ENCODE measurements at regions not wholly inside any gene's neighbourhood (a gene's known extent, or its start where the extent isn't known, plus 50 kb on each side); places are given as distances from the start of the nearest gene placed in this dataset.
"Not testable (repeated sequence)": the region's sequence is repeated elsewhere in the genome, so short reads cannot be mapped to it uniquely, and the experiment has no call there.

DNA sequence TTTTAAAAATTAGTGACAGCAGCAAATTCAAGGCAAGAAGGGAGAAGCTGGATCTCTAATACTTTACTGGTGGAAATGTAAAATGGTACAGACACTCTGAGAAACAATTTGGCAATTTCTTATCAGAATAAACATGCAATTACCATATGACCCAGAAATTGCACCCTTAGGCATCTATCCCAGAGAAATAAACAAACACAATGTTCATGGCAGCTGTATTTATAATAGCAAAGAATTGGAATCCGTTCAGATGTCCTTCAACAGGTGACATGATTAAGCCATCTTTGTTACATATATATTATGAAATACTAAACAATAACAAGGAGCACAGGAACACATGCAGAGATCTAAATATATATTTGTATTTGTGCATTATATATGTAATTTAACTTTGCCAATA is 756.5 kb downstream of the SLITRK1 start:
- intact Hi-C loops (cut with micrococcal nuclease) = no loop called here

DNA sequence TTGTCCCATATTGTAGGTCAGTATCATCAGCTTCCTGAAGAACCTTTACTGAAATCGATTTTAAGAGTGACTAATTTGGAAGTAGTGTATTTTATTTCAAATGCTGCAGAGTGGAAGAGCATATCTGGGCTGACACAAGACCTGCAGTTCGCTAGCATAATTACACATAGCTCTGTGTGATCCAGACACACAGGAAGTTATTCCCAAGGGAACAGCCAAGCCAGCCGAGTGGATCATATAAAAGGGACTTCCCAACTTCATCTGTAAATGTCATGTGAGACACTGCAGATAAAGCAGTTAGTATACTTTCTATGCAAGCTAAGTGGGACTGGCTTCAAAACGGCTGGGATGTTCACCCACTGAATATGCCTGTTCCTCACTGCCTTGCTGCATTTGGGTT is 760.4 kb downstream of the SLITRK1 start:
- intact Hi-C loops (cut with micrococcal nuclease) = no loop called here

DNA sequence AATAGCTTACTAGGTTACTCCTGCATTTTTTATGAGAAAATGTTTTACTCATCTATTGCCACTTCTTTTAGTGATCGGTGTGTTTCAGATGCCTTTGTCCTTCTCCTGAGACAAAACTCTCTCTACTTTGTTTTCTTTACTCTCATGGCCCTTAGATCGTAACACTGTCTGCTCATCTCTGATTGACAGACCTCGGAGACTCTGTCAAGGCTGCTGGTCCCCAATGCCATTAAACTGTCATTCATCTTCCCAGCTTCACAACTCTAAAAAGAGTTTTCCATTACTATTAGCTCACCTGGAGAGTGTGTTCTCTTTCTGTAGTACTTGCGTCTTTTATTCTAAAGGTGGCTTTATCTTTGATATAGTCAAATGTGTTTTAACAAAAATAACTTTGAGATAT is 765.2 kb downstream of the SLITRK1 start:
- intact Hi-C loops (cut with micrococcal nuclease) = no loop called here

DNA sequence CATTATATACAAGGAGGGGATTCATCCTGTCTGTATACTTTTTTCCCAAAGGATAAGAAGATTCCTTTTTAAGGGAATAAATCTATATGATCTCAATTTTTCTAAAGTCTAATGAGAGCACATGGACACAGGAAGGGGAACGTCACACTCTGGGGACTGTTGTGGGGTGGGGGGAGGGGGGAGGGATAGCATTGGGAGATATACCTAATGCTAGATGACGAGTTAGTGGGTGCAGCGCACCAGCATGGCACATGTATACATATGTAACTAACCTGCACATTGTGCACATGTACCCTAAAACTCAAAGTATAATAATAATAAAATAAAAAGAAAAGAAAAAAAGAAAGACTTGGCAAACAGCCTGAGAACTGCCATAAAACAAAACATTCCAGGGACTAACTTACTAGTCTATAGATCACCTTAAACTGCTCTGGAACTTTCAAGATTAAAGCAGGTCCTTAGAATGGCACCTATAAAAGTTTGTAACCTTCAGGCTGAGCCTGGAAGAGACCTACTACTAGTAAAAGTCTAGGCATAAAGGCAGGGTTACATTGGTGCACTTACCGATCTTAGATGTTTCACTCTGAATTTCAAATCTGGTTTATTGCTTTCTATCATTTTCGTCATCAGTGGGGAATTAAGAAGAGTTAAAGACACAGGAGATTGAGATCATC is 780.6 kb downstream of the SLITRK1 start:
- intact Hi-C loops (cut with micrococcal nuclease) = not testable (repeated sequence)

DNA sequence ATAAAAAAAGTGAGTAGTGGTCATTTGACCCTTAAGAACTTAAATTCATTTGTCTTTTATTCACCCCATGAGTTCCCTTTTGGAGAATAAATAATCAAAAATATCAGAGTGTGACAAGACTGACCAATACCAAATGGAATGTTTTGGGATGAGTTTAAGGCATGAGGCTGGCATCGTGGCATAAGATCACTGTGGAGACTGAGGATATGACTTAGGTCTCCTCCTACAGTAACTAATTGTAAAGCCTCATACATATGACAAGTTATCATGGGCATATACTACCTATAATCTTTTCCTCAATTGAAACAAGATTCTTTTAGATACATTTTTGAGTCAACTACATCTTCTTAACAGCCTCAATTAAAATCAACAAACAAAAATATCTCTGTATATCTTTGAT is 782.0 kb downstream of the SLITRK1 start:
- intact Hi-C loops (cut with micrococcal nuclease) = no loop called here

DNA sequence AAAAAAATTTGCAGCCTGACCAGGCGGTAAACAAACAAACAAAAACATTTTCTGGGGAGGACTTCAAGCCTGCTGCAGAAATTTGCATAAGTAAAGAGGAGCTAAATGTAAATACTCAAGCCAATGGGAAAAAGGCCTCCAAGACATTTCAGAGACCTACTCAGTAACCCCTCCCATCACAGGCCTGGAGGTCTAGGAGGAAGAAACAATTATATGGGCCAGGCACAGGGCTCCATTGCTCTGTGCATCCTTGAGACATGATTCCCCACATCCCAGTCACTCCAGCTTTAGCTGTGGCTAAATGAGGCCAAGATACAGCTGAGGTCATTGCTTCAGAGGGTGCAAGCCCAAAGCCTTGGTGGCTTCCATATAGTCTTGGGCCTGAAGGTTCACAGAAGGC is 793.4 kb downstream of the SLITRK1 start:
- intact Hi-C loops (cut with micrococcal nuclease) = no loop called here

DNA sequence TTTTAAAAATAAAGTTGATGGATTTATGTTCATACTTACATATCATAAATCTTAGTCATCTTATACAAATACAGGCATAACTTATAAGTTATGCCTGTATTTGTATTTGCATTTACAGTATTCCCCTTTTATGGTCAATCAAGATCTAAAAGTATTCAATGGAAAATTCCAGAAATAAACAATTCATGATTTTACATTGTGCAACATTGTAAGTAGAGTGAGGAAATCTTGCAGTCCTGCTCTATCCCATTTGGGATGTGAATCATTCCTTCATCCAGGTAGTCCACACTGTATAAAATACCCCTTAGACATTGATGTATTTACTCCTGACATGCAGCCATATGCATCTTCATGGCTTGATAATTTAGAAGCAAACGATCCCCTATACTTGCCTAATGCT is 795.3 kb downstream of the SLITRK1 start:
- intact Hi-C loops (cut with micrococcal nuclease) = no loop called here

DNA sequence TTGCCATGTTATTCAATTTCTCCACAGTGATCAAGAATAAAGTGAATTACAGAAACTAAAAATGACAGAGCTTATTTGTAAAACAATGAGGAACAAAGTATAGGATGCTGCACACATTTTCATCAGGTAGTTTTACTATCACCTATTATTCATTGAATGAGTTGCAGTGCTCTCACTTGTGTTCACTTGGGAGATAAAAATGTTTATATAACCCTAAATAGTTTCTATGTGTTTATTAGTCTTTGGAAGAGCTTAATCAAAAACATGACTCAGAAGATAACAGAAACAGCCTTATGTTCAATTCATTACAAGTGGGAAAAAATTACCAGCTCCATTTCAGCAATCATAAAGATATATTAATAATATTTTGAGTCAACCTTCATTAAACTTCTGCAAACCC is 796.2 kb downstream of the SLITRK1 start:
- intact Hi-C loops (cut with micrococcal nuclease) = no loop called here

DNA sequence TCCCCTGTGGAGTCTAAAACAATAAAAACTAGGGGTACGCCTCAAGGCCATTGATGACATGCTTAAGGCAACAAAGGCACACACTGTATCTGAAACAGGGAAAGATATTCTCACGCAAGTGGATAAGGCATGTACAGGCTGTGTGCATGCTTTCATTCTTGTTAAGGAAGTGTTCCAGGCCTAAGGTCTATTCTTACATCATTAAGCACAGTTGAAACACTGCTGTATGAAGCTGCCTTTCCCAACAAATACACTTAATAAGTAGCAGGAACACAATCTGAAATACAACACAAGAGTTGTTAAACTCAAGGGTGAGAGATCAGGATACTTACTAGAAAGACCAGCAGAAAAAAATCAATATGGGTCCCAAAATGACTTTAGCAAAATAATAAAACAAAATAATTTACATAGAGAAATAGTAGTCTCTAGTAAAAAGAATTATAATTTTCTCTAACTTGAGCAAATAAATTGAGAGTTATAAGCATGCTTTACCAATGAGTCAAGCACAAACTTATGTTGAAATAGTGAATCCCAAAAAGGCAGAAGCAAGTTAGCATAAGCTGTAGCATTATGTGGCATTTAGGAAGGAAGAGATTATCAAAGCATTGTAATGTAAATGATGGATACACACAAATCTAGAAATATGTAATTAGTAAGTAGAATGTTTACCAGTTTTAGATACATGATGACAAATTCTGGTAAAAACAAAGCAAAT is 796.9 kb downstream of the SLITRK1 start:
- intact Hi-C loops (cut with micrococcal nuclease) = no loop called here

DNA sequence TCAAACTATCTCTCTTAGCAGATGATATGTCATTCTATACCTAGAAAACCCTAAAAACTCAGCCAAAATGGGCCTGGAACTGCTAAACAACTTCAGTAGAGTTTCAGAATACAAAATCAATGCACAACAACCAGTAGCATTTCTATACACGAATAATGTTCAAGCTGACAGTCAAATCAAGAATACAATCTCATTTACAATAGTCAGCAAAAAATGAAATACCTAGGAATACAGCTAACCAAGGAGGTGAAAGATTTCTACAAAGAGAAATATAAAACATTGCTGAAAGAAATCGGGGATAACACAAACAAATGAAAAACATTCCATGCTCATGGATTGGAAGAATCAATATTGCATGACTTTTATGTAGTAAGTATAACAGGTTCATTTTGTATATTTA is 804.8 kb downstream of the SLITRK1 start:
- intact Hi-C loops (cut with micrococcal nuclease) = no loop called here

DNA sequence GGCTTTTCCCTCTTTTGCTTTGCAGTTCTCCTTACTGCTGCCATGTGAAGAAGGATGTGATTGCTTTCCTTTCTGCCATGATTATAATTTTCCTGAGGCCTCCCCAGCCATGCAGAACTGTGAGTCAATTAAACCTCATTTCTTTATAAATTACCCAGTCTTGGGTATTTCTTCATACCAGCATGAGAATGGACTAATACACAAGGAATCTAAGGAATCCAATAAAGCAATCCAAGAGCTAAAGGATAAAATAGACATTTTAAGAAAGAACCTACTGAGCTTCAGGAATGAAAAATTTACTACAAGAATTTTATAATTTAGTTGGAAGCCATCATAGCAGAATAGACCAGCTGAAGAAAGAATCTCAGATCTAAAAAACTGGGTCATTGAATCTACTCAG is 808.3 kb downstream of the SLITRK1 start:
- intact Hi-C loops (cut with micrococcal nuclease) = not testable (repeated sequence)

DNA sequence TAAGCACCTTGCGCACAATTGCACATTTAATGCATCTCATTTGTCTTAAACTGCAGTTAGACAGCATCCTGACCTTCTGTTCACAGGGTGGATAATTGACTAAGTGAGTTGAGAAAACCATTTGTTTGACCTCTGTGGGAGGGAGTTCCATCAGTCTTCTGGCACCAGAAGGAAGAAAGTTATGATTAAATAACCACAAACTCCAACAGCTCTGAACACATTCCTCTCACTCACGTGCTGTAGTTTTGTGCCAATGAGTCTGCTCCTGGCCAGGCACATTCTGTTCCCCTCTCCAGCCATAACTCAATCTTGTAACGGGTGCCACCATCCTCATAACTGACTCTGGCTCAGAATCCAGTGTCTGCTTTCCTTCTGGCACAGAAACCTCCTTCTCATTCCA is 817.2 kb downstream of the SLITRK1 start:
- intact Hi-C loops (cut with micrococcal nuclease) = no loop called here

DNA sequence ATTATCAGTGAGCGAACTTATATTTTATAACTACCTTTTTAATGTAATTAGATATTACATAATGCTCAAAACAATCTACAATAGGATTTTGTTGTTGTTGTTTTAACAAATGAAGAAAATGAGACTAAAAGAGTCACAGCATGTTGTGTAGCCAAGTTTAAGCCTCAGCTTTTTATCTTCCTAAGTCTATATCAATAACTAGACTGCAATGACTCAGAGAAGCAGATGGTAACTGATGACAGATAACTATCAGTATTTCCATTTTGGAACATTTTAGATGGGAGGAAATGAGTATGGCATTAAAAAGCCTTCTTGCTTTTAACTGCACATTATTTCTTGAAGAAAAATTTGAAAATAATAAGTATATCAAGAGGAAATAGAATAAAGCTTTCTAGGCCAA is 825.2 kb downstream of the SLITRK1 start:
- intact Hi-C loops (cut with micrococcal nuclease) = no loop called here

DNA sequence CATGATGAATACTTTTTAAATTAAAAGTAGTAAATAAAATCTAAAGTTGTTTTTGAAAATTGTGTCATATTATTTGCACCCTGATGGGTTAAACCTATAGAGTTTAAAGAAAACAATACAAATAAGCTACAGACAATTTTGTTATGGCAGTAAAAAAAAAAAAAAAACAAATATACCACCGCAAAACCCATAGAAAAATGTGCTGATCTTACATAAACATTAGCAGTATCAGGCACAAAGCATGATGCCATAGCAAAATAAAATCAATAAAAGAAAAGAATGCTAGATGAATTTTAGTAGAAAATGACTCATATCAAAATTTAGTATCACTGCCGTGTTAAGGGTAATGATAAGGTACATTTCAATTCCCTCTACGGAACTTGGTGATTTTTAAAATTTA is 826.0 kb downstream of the SLITRK1 start:
- intact Hi-C loops (cut with micrococcal nuclease) = no loop called here

DNA sequence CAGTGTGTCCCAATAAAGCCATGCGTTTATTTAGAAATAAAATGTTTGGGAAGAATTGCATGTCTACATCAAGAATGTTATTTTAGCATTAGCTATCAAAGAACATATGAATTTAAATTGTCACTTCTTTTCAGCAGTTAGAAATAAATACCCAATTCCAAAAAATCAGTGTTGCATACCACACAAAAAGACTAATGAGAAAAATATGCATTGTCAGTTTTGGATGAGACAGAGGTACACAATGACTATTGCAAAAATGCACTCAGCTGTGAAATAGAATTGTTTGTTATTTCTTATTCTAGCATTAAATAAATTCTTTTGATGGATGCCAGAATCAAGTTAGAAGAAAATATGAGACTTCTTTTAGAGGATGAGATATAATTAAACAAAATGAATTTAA is 833.9 kb downstream of the SLITRK1 start:
- intact Hi-C loops (cut with micrococcal nuclease) = no loop called here

DNA sequence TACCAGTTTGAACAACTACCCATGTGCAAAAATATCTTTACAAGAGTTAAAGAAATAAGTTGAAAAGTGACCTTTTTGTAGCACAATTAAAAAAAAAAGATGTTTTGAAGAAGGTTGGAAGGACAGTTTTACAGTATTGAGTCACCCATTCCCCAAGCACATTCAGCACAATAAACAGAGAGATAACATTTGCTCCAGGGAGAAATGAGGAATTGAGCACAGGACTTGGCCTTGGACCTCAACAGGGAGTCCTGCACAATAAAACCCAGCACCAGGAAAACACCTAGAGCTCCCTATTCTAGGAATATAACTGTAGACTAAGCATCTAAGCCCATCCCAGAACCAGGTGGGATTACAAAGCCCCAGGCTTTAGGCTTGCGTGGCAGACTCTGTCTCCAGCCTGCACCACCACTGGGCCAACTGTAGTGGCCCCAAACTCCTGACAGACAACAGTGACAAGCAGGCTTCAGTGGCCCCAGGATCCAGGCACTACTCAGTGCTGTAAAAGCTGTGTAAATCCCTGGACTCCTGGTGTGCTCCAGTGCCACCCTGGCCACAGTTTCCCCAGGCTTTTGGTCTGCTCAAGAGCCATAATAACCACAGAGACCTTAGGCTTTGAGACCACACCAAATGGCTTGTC is 857.2 kb downstream of the SLITRK1 start:
- intact Hi-C loops (cut with micrococcal nuclease) = no loop called here

DNA sequence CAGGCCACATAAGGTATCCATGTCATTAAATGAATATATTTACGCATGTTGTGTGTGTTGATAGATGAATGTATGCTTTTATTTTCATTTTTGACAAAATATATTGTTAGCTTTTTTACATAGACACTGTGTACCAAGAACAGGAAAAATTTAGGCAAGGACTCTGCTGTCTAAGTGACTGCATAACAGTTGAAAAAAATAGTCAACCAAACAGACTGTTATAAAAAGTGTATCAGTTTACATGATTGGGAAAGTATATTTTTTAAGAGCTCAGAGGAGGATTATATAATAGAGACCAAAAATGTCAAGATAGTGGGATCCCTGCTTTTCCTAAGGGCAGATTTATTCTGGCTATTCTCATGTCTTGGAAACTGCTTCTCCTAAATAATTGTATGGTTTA is 858.0 kb downstream of the SLITRK1 start:
- intact Hi-C loops (cut with micrococcal nuclease) = no loop called here

DNA sequence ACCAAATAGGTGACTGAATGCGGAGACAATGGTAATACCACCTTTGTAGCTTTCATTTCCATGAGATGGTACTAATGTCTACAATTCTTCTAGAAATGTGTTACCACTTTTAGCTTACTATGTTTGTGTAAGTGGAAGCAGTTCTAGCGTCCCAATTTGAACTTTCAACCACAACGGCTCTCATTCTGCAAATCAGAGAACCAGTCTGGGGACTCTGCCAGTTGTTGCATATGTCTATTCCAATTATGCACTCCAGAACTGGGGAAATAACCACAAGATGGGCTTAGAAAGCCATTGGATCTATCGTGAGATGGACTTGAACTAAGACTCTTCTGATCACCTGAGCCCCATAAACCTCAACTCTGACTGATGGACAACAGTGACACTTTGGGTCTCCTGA is 862.3 kb downstream of the SLITRK1 start:
- intact Hi-C loops (cut with micrococcal nuclease) = no loop called here

DNA sequence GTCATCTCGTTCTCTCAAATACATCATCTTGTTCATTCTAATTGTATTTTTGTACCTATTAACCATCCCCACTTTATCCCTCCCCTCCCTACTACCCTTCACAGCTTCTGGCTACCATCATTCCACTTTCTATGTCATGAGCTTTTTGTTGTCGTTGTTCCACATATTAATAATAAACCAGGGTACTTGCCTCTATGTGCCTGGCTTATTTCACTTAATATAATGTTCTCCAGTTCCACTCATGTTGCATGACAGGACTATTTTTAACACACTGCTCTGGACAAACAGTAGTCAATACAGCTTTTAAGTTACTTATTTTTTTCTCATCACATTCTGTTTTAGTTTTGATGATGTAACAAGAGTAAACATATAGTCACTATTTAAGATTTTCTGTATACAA is 872.3 kb downstream of the SLITRK1 start:
- intact Hi-C loops (cut with micrococcal nuclease) = no loop called here

DNA sequence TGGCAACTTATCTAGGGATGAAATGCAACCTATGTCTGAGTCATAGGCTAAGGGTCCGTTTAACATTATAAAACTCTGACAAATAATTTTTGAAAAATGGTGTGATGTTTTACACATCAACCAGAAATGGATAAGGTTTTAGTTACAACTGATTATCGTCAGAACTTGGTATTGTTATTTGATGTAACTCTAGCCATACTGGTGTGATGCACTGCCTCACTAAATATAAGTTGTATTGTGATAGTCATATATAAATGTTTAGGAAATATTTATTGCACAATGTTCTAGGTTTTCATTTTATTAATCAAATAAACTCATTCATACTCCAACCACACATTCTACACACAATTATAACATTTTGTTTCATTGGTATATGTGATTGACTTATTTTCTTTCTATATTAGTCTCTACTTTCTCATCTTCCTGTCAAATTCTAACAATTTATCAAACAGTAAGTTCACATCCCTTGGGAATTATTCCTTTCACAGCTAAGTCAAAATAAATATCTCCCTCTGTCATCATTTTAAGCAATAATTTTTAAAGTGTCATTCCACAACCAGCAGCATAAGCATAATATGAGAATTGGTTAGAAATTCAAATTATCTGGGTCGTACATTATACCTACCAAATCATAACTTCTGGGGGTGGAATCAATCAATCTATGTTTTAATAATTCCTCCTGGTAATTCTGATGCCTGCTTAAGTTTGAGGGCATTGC is 873.9 kb downstream of the SLITRK1 start:
- intact Hi-C loops (cut with micrococcal nuclease) = no loop called here

DNA sequence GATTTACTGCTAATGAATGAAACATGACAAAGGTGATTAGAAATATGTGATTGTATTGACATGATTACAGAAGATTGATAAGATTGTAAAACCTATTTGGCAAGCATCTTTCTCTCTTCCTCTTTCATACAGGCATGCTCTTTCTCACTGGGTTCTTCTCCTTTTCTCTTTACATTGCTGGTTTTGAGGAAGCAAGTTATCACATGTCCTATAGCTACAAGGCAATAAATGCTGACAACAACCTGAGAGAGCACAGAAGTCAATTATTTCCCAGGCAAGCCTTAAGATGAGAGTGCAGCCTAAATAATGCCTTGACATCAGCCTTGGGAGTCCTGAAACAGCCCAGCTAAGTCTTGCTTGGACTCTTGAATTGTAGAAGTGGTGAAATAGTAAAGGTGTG is 875.0 kb downstream of the SLITRK1 start:
- intact Hi-C loops (cut with micrococcal nuclease) = no loop called here

DNA sequence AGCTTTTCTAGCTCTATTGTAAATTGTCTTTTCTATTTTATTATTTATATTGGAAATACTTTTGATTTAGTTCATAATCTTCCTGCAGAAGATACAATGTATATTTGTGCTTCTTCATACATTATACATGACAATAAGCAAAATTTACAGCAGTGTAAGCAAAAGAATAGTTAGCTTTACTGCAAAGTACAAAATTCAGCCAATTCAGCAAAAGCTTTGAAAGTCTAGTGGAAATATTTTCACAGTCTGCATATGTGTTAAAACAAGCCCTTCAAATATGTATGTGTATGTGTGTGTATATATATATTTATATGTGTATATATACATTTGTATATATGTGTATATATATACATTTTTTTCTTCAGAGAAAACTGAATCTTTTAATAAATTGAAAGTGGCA is 879.1 kb downstream of the SLITRK1 start:
- intact Hi-C loops (cut with micrococcal nuclease) = no loop called here

Measured in T-helper 2 cell treated with Interferon-gamma antibody and Interleukin-4, amounts not matched to agents 100 ng/mL and 5 ng/mL, for 36 hours (primary cell).